WTC11 (cell line): ENCODE measurements at regions not wholly inside any gene's neighbourhood (a gene's known extent, or its start where the extent isn't known, plus 50 kb on each side); places are given as distances from the start of the nearest gene placed in this dataset.

ENCODE experiments used
- ATAC-seq: fragments of 200-7000 bp; cut with Tn5 transposase; 2 replicates; pipeline ENCODE4 v1.10.0; 2021; ENCODE audit warnings: mild to moderate bottlenecking, moderate library complexity
- CTCF ChIA-PET: fragments of 300-600 bp; sonication (Branson Sonifier 250); formaldehyde crosslinking; loops from one replicate; lab custom pipeline; 2021; ENCODE audit warnings: antibody characterized with exemption; lab: Charles Lee
- POLR2A ChIA-PET: fragments of 350-600 bp; sonication (Branson Sonifier 250); formaldehyde crosslinking; loops from one replicate; lab custom pipeline; 2021; ENCODE audit warnings: antibody characterized with exemption; lab: Charles Lee
- DNase-seq: peaks from one replicate; pipeline ENCODE4 v3.0.0; 2021; ENCODE audit warnings: low spot score
- H3K27ac Mint-ChIP-seq: 2 replicates; pipeline ENCODE4 v1.8.0; 2021; ENCODE audit warnings: mixed read lengths
- H3K27me3 Mint-ChIP-seq: 2 replicates; pipeline ENCODE4 v1.8.0; 2021; ENCODE audit warnings: low read depth, mild to moderate bottlenecking, moderate library complexity, mixed read lengths
- H3K36me3 Mint-ChIP-seq: 2 replicates; pipeline ENCODE4 v1.8.0; 2021; ENCODE audit warnings: mixed read lengths
- H3K4me1 Mint-ChIP-seq: 2 replicates; pipeline ENCODE4 v1.8.0; 2022; ENCODE audit warnings: mixed read lengths
- H3K4me3 Mint-ChIP-seq: 2 replicates; pipeline ENCODE4 v1.8.0; 2021; ENCODE audit warnings: mild to moderate bottlenecking, moderate library complexity, mixed read lengths
- H3K9me3 Mint-ChIP-seq: 2 replicates; pipeline ENCODE4 v1.8.0; 2021; ENCODE audit warnings: mixed read lengths
- CBFB ChIP-seq: sonication (generic); formaldehyde crosslinking; IDR thresholded peaks from 2 replicates; pipeline ENCODE4 v1.8.1; 2022; ENCODE audit warnings: mild to moderate bottlenecking, low read depth, missing genetic modification reagents
- EMX1 ChIP-seq: fragments of 250-450 bp; sonication (Bioruptor Pico); IDR thresholded peaks from 2 replicates; pipeline ENCODE4 v1.8.0; 2021; ENCODE audit warnings: mild to moderate bottlenecking
- IRF2 ChIP-seq: sonication (generic); formaldehyde crosslinking; IDR thresholded peaks from 2 replicates; pipeline ENCODE4 v1.8.0; 2022; ENCODE audit warnings: low read depth, missing genetic modification reagents, borderline replicate concordance
- KAT7 ChIP-seq: sonication (generic); formaldehyde crosslinking; IDR thresholded peaks from 2 replicates; pipeline ENCODE4 v1.8.1; 2023; ENCODE audit warnings: missing genetic modification reagents, mild to moderate bottlenecking, borderline replicate concordance
- MXD4 ChIP-seq: fragments of 250-450 bp; sonication (Bioruptor Pico); IDR thresholded peaks from 2 replicates; pipeline ENCODE4 v1.8.0; 2021; ENCODE audit warnings: mild to moderate bottlenecking, moderate library complexity, borderline replicate concordance
- MYBL2 ChIP-seq: sonication (generic); formaldehyde crosslinking; IDR thresholded peaks from 2 replicates; pipeline ENCODE4 v1.8.1; 2023; ENCODE audit warnings: mild to moderate bottlenecking, moderate library complexity, missing genetic modification reagents
- NFATC4 ChIP-seq: fragments of 250-450 bp; sonication (Bioruptor Pico); IDR thresholded peaks from 2 replicates; pipeline ENCODE4 v1.9.0; 2021; ENCODE audit warnings: mild to moderate bottlenecking
- OVOL2 ChIP-seq: fragments of 250-450 bp; sonication (Bioruptor Pico); IDR thresholded peaks from 2 replicates; pipeline ENCODE4 v1.9.0; 2021; ENCODE audit warnings: mild to moderate bottlenecking, borderline replicate concordance
- PRRX2 ChIP-seq: fragments of 250-450 bp; sonication (Bioruptor Pico); IDR thresholded peaks from 2 replicates; pipeline ENCODE4 v1.8.0; 2021; ENCODE audit warnings: mild to moderate bottlenecking
- RORB ChIP-seq: fragments of 250-450 bp; sonication (Bioruptor Pico); IDR thresholded peaks from 2 replicates; pipeline ENCODE4 v1.9.0; 2021; ENCODE audit warnings: mild to moderate bottlenecking
- ZBTB21 ChIP-seq: sonication (generic); formaldehyde crosslinking; IDR thresholded peaks from 2 replicates; pipeline ENCODE4 v1.8.1; 2023; ENCODE audit warnings: mild to moderate bottlenecking, missing genetic modification reagents, borderline replicate concordance
- ZMAT4 ChIP-seq: fragments of 250-450 bp; sonication (Bioruptor Pico); IDR thresholded peaks from 2 replicates; pipeline ENCODE4 v1.9.0; 2021; ENCODE audit warnings: mild to moderate bottlenecking
- ZNF121 ChIP-seq: sonication (generic); formaldehyde crosslinking; IDR thresholded peaks from 2 replicates; pipeline ENCODE4 v1.8.0; 2023; ENCODE audit warnings: missing genetic modification reagents
- ZNF281 ChIP-seq: sonication (generic); formaldehyde crosslinking; IDR thresholded peaks from 2 replicates; pipeline ENCODE4 v1.8.0; 2023; ENCODE audit warnings: mild to moderate bottlenecking, missing genetic modification reagents
- ZNF396 ChIP-seq: fragments of 250-450 bp; sonication (Bioruptor Pico); IDR thresholded peaks from 2 replicates; pipeline ENCODE4 v1.8.0; 2021; ENCODE audit warnings: mild to moderate bottlenecking, moderate library complexity, borderline replicate concordance
- ZNF671 ChIP-seq: fragments of 250-450 bp; sonication (Bioruptor Pico); IDR thresholded peaks from 2 replicates; pipeline ENCODE4 v1.8.0; 2021; ENCODE audit warnings: mild to moderate bottlenecking
- TF ChIP-seq, protein P1 (sequence below): fragments of 250-450 bp; sonication (Bioruptor Pico); IDR thresholded peaks from 2 replicates; pipeline ENCODE4 v2.1.2; 2022; ENCODE audit warnings: mild to moderate bottlenecking, moderate library complexity
- TF ChIP-seq, protein P2 (sequence below): sonication (generic); formaldehyde crosslinking; IDR thresholded peaks from 2 replicates; pipeline ENCODE4 v1.8.1; 2023; ENCODE audit warnings: mild to moderate bottlenecking, missing genetic modification reagents, borderline replicate concordance
- TF ChIP-seq, protein P3 (sequence below): sonication (generic); formaldehyde crosslinking; IDR thresholded peaks from 2 replicates; pipeline ENCODE4 v1.8.1; 2023; ENCODE audit warnings: mild to moderate bottlenecking, missing genetic modification reagents
- TF ChIP-seq, protein P4 (sequence below): fragments of 200-600 bp; IDR thresholded peaks from 2 replicates; pipeline ENCODE4 v1.8.0; 2022; ENCODE audit warnings: antibody characterized with exemption
- TF ChIP-seq, protein P5 (sequence below): sonication (generic); formaldehyde crosslinking; IDR thresholded peaks from 2 replicates; pipeline ENCODE4 v1.8.1; 2023; ENCODE audit warnings: mild to moderate bottlenecking, missing genetic modification reagents, moderate library complexity

GRCh38 chr6:74939721-74940620 is 265.9 kb downstream of the COL12A1 start (continued):
- TF ChIP-seq, protein P1, sequence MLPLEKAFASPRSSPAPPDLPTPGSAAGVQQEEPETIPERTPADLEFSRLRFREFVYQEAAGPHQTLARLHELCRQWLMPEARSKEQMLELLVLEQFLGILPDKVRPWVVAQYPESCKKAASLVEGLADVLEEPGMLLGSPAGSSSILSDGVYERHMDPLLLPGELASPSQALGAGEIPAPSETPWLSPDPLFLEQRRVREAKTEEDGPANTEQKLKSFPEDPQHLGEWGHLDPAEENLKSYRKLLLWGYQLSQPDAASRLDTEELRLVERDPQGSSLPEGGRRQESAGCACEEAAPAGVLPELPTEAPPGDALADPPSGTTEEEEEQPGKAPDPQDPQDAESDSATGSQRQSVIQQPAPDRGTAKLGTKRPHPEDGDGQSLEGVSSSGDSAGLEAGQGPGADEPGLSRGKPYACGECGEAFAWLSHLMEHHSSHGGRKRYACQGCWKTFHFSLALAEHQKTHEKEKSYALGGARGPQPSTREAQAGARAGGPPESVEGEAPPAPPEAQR (CRISPR knock-in tag), result no peak
- TF ChIP-seq PRRX2 (CRISPR knock-in tag), result no peak
- TF ChIP-seq IRF2 (CRISPR knock-in tag), result no peak
- no peak for TF ChIP-seq NFATC4 (CRISPR knock-in tag)
- no peak for TF ChIP-seq ZNF121 (CRISPR knock-in tag)
- TF ChIP-seq ZNF671 (CRISPR knock-in tag), result no peak

DNA sequence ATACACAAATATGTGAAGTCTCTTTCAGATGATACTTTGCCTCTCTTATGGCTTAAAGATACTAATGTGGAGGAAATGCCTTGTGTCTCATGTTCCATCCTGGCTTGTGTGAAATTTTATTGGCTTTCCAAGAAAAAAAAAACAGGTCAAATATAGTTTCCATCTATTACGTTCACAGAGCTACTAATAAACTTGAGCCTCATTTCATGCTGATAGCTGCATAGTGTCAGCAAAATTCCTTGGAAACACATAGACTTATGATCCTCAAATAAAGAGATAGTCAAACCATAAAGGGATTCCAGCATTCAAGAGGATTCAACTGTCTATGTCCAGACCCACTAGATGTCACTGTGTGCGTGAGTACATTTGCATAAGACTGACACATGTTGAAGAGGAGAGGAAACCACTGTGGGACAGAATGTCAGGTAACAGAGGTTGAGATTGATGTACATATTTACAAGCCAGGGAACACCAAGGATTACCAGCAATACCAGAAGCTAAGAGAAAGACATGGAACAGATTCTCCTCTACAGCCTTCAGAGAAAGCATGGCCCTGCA is 266.6 kb downstream of the COL12A1 start:
- Mint-ChIP-seq H3K27ac (no peak overlapping the region), H3K4me3 (no peak overlapping the region), H3K27me3 (no peaks in the 10 kb centered on the region), H3K9me3 (no peaks in the 10 kb centered on the region), H3K4me1 (peaks cover 3% of the 10 kb centered on the region; the same call in 1 of the 2 replicates), H3K36me3 (no peaks in the 10 kb centered on the region)
- ChIA-PET CTCF (interaction anchor here (0.6 to 1.4 kb wide), 2 partner anchors 270 to 620 kb away, joined by 3 to 5 read pairs; no protein-coding TSS in a partner anchor), POLR2A (no interaction called here)
- ATAC-seq (no peak), DNase-seq (no peak)
- TF ChIP-seq, protein P2, sequence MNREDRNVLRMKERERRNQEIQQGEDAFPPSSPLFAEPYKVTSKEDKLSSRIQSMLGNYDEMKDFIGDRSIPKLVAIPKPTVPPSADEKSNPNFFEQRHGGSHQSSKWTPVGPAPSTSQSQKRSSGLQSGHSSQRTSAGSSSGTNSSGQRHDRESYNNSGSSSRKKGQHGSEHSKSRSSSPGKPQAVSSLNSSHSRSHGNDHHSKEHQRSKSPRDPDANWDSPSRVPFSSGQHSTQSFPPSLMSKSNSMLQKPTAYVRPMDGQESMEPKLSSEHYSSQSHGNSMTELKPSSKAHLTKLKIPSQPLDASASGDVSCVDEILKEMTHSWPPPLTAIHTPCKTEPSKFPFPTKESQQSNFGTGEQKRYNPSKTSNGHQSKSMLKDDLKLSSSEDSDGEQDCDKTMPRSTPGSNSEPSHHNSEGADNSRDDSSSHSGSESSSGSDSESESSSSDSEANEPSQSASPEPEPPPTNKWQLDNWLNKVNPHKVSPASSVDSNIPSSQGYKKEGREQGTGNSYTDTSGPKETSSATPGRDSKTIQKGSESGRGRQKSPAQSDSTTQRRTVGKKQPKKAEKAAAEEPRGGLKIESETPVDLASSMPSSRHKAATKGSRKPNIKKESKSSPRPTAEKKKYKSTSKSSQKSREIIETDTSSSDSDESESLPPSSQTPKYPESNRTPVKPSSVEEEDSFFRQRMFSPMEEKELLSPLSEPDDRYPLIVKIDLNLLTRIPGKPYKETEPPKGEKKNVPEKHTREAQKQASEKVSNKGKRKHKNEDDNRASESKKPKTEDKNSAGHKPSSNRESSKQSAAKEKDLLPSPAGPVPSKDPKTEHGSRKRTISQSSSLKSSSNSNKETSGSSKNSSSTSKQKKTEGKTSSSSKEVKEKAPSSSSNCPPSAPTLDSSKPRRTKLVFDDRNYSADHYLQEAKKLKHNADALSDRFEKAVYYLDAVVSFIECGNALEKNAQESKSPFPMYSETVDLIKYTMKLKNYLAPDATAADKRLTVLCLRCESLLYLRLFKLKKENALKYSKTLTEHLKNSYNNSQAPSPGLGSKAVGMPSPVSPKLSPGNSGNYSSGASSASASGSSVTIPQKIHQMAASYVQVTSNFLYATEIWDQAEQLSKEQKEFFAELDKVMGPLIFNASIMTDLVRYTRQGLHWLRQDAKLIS, result no peak
- TF ChIP-seq RORB (CRISPR knock-in tag) (no peak), MXD4 (CRISPR knock-in tag) (no peak), IRF2 (CRISPR knock-in tag) (no peak), ZNF281 (CRISPR knock-in tag) (no peak), ZNF396 (CRISPR knock-in tag) (no peak), ZMAT4 (CRISPR knock-in tag) (no peak), OVOL2 (CRISPR knock-in tag) (no peak), KAT7 (CRISPR knock-in tag) (no peak), ZBTB21 (CRISPR knock-in tag) (no peak), CBFB (no peak), EMX1 (CRISPR knock-in tag) (no peak), MYBL2 (CRISPR knock-in tag) (no peak)
- TF ChIP-seq, protein P1 (CRISPR knock-in tag), result no peak
- TF ChIP-seq, protein P3, sequence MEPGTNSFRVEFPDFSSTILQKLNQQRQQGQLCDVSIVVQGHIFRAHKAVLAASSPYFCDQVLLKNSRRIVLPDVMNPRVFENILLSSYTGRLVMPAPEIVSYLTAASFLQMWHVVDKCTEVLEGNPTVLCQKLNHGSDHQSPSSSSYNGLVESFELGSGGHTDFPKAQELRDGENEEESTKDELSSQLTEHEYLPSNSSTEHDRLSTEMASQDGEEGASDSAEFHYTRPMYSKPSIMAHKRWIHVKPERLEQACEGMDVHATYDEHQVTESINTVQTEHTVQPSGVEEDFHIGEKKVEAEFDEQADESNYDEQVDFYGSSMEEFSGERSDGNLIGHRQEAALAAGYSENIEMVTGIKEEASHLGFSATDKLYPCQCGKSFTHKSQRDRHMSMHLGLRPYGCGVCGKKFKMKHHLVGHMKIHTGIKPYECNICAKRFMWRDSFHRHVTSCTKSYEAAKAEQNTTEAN (CRISPR knock-in tag), result no peak
- TF ChIP-seq, protein P4, sequence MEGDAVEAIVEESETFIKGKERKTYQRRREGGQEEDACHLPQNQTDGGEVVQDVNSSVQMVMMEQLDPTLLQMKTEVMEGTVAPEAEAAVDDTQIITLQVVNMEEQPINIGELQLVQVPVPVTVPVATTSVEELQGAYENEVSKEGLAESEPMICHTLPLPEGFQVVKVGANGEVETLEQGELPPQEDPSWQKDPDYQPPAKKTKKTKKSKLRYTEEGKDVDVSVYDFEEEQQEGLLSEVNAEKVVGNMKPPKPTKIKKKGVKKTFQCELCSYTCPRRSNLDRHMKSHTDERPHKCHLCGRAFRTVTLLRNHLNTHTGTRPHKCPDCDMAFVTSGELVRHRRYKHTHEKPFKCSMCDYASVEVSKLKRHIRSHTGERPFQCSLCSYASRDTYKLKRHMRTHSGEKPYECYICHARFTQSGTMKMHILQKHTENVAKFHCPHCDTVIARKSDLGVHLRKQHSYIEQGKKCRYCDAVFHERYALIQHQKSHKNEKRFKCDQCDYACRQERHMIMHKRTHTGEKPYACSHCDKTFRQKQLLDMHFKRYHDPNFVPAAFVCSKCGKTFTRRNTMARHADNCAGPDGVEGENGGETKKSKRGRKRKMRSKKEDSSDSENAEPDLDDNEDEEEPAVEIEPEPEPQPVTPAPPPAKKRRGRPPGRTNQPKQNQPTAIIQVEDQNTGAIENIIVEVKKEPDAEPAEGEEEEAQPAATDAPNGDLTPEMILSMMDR, result no peak
- TF ChIP-seq, protein P5, sequence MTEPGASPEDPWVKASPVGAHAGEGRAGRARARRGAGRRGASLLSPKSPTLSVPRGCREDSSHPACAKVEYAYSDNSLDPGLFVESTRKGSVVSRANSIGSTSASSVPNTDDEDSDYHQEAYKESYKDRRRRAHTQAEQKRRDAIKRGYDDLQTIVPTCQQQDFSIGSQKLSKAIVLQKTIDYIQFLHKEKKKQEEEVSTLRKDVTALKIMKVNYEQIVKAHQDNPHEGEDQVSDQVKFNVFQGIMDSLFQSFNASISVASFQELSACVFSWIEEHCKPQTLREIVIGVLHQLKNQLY, result no peak
